ENCODE measurements at regions not wholly inside any gene's neighbourhood (a gene's known extent, or its start where the extent isn't known, plus 50 kb on each side); places are given as distances from the start of the nearest gene placed in this dataset.

- TF ChIP-seq YY1 (IDR thresholded peaks at IDR 0.05; ENCODE audit: insufficient read depth, insufficient read length) (no peak), ZNF274 (IDR thresholded peaks at IDR 0.05; ENCODE audit: low read depth, low read length) (no peak), SUZ12 (IDR thresholded peaks at IDR 0.05; ENCODE audit: extremely low read depth, insufficient read depth, insufficient read length) (no peak)
Observed at GRCh38 chr2:47230418-47230817, 54.1 kb upstream of the CALM2 start.
